Sigmoid colon (tissue), 4 donors: ENCODE measurements at regions not wholly inside any gene's neighbourhood (a gene's known extent, or its start where the extent isn't known, plus 50 kb on each side); places are given as distances from the start of the nearest gene placed in this dataset.
"Not testable (repeated sequence)": the region's sequence is repeated elsewhere in the genome, so short reads cannot be mapped to it uniquely, and the experiment has no call there.

Experiments used
- CTCF ChIP-seq, 4 experiments: fragments of 450-650 bp in 3 of 4; fragments of 200-600 bp in 1 of 4; IDR thresholded peaks; one replicate each; pipeline ENCODE4 v1.5.1; 2016 to 2019; ENCODE audit warnings: antibody characterized with exemption in 4 of 4, mild to moderate bottlenecking in 3 of 4, moderate library complexity in 2 of 4
- POLR2A ChIP-seq, 2 donors: fragments of 450-650 bp; IDR thresholded peaks; one replicate each; pipeline ENCODE4 v1.6.1; 2016; ENCODE audit warnings: antibody characterized with exemption in 2 of 2, mild to moderate bottlenecking in 2 of 2, moderate library complexity in 2 of 2
- POLR2AphosphoS5 ChIP-seq, 4 donors: sonication (generic); formaldehyde crosslinking; IDR thresholded peaks; one replicate each; pipeline ENCODE4 v1.6.1; 2017; ENCODE audit warnings: antibody characterized with exemption in 4 of 4

GRCh38 chr16:33601029-33601428 lies 141.6 kb downstream of the TP53TG3F start:
- TF ChIP-seq CTCF, POLR2A, POLR2AphosphoS5 (IDR thresholded peaks at IDR 0.05): not testable (repeated sequence)
